Brain microvascular endothelial cell (primary cell): ENCODE measurements at regions not wholly inside any gene's neighbourhood (a gene's known extent, or its start where the extent isn't known, plus 50 kb on each side); places are given as distances from the start of the nearest gene placed in this dataset.
A peak's percentile ranks its signal among the peaks of the same experiment; 100 is the strongest.

Source experiments
- DNase-seq: peaks from one replicate; pipeline ENCODE4 v3.0.0-alpha.2; 2020
- H3K27ac ChIP-seq: fragments of 250-450 bp; sonication (Bioruptor Pico); 2 replicates; pipeline ENCODE4 v1.5.1; 2020; ENCODE audit warnings: mild to moderate bottlenecking, moderate library complexity
- H3K27me3 ChIP-seq: fragments of 250-450 bp; sonication (Bioruptor Pico); replicated peaks from 2 replicates; pipeline ENCODE4 v1.5.1; 2020; ENCODE audit warnings: mild to moderate bottlenecking
- H3K36me3 ChIP-seq: fragments of 250-450 bp; sonication (Bioruptor Pico); replicated peaks from 2 replicates; pipeline ENCODE4 v1.5.1; 2020; ENCODE audit warnings: mild to moderate bottlenecking
- H3K4me3 ChIP-seq: 2 replicates; pipeline ENCODE4 v1.5.1; 2011; ENCODE audit warnings: low read depth, mild to moderate bottlenecking, control low read depth, low read length, moderate library complexity
- in situ Hi-C: cut with HindIII; loops from 2 replicates; pipeline ENCODE4 v1.10.0; 2017; ENCODE audit warnings: low sequenced_read_pairs, low pct_ligation_motif_present
- TF ChIP-seq, protein P1 (sequence below): IDR thresholded peaks from 2 replicates; pipeline ENCODE4 v1.5.1; 2011; ENCODE audit warnings: low read depth, mild to moderate bottlenecking, moderate library complexity, low read length, control low read depth, inconsistent platforms; ENCODE audit errors: missing control alignments

DNA sequence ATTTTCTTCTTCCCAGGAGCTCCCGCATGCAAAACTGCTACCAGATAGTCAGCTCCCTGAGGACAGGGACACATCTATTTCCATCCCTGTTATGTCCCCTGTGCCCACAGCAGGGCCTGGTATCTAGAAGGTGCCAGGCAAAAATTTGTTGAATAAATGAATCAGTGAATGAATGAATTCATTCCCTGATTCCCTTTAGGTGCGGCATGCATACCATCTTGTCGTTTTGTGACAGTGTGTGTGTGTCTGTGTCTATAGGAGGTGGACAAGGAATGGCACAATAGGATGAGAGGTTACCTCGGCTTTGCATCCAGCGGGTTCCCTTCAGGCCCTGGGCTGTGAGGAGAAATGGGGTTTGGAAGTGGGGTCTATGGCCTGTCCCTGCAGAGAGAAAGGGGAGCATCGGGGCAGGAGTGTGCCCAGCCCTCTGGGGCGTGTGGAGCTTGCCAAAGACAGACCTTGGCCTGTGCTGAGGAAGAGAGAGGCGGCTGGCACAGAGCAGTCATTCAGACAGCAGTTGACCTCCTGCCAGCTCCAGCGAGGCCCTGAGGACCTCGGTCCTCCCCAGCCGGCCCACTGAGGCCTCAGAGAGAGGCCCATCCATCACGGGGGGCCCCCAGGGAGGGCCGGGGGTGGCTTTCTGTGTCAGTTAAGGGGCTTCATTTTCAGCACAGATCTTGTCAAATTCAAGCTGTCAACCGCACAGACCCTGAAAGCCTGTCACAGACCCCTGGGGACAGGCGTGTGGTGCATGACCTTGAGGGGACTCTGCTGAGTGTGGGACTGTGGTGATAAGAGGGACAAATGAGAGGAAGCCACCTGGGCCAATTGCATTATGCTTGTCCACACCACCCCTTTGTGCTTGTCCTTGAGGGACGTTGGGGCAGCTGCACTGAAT, 125.9 kb upstream of the CXCR4 start:
- TF ChIP-seq, protein P1, sequence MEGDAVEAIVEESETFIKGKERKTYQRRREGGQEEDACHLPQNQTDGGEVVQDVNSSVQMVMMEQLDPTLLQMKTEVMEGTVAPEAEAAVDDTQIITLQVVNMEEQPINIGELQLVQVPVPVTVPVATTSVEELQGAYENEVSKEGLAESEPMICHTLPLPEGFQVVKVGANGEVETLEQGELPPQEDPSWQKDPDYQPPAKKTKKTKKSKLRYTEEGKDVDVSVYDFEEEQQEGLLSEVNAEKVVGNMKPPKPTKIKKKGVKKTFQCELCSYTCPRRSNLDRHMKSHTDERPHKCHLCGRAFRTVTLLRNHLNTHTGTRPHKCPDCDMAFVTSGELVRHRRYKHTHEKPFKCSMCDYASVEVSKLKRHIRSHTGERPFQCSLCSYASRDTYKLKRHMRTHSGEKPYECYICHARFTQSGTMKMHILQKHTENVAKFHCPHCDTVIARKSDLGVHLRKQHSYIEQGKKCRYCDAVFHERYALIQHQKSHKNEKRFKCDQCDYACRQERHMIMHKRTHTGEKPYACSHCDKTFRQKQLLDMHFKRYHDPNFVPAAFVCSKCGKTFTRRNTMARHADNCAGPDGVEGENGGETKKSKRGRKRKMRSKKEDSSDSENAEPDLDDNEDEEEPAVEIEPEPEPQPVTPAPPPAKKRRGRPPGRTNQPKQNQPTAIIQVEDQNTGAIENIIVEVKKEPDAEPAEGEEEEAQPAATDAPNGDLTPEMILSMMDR: no peak
- DNase-seq: no peak
- Histone ChIP-seq H3K27ac (no peak overlapping the region), H3K4me3 (no peak overlapping the region), H3K36me3 (no peaks in the 10 kb centered on the region), H3K27me3 (no peaks in the 10 kb centered on the region)
- in situ Hi-C loops: no loop called here

DNA sequence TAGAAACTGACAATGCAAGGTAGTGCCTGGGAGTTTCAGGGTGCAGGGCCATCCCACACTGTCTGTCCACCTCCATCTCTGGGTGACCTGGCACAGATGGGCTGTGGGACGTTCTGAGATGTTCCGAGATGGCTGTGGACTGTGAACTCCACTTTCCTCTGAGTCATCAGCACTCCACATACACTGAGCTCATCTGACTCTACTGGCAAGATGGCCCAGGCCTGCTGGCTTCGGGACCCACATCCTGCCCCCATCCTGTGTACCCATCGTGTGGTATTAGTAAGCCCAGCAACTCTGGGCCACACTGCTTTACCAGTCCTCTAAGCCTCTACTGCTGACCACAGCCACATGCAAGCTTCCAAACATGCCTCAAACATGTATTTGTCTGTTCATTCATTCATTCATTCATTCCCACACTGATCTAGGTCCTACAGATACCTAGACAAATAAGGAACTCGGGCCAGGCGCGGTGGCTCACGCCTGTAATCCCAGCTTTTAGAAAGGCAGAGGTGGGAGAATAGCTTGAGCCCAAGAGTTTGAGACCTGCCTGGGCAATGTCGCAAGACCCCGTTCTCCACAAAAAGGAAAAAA, 124.8 kb upstream of the CXCR4 start:
- TF ChIP-seq, protein P1: no peak
- no peaks in the 10 kb centered on the region for H3K27me3 ChIP-seq
- peak; percentile 32 for DNase-seq
- peak overlapping the region; percentile 47 for H3K27ac ChIP-seq
- no peak overlapping the region for H3K4me3 ChIP-seq
- in situ Hi-C loops: no loop called here
- H3K36me3 ChIP-seq: no peaks in the 10 kb centered on the region

DNA sequence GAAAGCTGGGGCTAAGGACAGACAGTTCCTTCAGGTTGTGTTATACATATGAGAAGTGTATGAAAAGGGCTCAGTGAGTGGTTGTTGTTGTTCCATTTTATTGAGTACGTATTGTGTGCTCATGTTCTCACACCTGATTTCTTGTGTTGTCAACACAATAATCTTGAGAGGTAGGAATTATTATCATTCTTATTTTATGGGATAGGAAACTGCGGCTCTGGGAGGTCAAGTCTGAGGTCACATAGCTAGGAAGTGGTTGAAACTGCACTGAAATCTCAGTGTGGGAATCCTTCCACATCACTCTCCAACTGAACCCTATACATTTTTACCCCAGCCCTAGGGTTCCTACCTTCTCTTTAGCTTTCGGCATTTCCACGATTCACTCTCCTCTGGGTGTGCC, 124.2 kb upstream of the CXCR4 start:
- Histone ChIP-seq H3K4me3 (no peak overlapping the region), H3K27me3 (no peaks in the 10 kb centered on the region), H3K36me3 (no peaks in the 10 kb centered on the region), H3K27ac (peak overlapping the region; percentile 47)
- DNase-seq: peak; percentile 57
- TF ChIP-seq, protein P1: no peak
- in situ Hi-C loops: no loop called here

DNA sequence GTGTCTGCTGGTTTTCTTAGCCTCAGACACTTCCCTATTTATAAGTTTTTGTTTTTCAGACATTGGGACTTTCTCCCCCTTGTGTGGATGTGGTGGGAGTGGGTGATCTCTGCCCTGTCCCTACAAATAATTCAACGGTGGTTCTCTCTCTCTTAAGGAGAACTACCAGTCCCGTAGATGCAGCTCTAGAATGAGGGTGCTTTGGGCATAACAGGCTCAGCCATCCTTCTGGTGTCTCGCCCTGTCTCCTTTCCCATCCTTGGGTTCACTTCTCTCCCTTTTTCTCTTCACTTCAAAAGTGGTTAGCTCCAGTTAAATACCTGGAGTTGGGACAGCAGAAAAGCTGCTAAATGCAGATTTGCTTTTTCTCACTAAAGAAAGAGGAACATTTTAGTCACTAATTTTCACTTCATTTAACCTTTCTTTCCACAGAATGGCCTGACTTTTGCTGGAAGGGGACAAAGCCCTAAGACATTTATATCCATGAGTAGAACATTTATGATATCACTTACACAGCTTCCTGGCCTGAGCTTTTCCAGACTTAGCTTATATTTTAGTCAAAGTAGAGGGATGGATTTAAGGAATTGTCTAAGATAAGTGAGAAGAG, 121.2 kb upstream of the CXCR4 start:
- TF ChIP-seq, protein P1: no peak
- H3K4me3 ChIP-seq: no peak overlapping the region
- H3K27me3 ChIP-seq: no peaks in the 10 kb centered on the region
- DNase-seq: no peak
- in situ Hi-C loops: no loop called here
- no peaks in the 10 kb centered on the region for H3K36me3 ChIP-seq
- H3K27ac ChIP-seq: peak overlapping the region; percentile 56

DNA sequence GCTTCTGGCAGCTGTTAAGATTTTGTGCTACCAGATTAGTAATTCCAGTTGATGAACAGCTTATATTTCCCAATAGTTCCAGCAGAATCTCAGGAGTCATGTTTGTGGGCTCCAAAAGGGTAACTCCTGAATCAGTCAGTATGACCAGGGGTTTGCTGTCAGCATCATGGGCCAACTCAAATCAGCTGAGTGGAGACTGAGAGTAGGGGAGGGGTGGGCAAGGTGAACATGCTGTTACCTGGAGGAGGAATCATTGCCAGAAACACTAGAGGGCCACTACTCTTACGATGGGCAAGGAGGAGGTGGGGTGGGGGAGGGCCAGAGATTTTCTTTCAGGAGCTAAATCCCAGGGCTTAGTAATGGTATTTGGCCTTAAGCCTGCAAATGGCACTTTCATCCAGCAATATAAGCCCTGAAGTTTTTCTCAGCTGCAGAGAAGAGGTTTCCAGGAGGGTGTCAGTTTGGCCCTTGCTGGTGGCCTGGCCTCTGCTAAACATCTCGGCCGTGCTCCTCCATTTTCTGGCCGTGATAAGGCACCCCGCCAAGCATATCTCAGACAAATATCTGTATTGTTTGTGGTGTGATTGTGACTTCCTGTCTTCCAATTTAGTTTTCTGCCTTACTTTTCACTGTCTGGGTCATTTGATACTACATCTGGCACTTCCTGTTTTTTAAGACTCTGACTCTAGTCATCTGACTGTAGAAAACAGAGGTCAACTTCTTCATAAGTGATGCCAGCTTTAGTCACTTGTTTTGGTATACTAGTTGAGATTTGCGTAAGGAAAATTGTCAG, 120.5 kb upstream of the CXCR4 start:
- H3K4me3 ChIP-seq: no peak overlapping the region
- H3K27ac ChIP-seq: peak overlapping the region; percentile 56
- TF ChIP-seq, protein P1: no peak
- in situ Hi-C loops: no loop called here
- no peaks in the 10 kb centered on the region for H3K27me3 ChIP-seq
- H3K36me3 ChIP-seq: no peaks in the 10 kb centered on the region
- peak; percentile 56 for DNase-seq
